ENCODE measurements at regions not wholly inside any gene's neighbourhood (a gene's known extent, or its start where the extent isn't known, plus 50 kb on each side); places are given as distances from the start of the nearest gene placed in this dataset.
"Not testable (repeated sequence)": the region's sequence is repeated elsewhere in the genome, so short reads cannot be mapped to it uniquely, and the experiment has no call there.

DNA sequence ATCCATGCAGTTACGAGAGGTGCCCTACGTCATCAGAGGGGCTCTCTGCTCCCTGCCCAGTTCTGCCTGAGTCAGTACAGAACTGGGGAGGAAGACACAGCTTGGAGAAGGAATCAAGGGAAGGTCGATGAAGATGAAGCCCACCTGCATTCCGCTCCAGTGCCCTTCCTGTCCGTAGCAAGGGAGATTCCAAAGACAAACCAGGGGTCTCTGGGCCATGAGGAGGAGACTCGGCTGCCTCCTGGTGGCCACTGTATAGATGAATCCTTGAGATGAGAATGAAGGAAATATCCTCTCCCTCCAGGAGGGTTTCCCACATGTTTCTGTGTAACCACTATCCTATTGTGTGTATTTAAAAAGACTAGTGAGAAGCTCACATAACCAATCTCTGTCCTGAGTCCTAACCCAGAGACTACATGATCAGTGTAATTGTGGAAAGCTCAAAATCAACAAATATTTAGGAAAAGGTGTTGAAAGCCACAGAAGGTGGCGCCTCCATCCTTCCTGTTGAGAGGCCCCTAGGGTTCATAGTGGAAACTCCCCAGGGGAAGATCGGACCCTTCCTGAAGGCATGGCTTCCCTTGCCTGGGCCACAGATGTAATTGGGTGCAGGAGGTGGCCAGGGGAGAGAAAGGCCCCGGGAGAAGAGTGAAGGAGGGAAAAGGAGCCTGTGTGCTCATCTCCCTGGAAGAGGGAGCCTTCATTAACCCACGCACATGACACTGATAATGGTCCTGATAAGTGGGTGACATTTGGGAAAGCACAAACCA is 67.0 kb upstream of the LYZL2 start:
- DNase-seq: not testable (repeated sequence)

DNA sequence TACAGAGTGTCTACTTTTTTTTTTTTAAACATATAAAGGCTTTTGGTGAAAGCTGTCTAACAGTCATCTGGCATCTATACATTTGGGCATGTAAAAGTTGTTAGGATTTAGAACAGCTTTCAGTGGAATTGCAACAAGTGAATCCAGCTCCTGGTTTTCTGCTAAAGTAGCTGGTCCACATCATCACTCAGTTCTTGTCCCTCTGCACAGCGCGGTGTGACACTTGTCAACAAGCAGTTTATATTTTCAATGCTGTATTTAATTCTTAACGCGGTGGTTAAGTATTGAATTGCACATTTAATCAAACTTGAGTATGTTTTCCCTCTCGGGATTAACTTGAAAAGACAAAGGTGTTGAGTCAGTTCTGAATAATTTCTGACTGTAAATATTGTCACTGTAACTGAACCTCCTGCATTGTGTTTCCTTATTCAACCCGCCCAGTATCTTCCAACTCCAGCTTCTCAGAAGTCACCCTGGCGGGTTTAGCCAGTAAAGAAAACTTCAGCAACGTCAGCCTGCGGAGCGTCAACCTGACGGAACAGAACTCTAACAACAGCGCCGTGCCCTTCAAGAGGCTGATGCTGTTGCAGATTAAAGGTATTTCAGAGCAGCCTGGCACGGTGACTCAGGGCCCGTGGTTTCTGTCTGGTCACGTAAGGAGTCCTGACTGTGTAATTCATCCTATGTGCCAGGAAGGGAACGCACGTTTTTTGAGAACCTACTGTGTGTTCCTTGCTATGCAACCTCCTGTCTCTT is 66.1 kb upstream of the LYZL2 start:
- DNase-seq: peak; percentile 58

GRCh38 chr10:30694518-30695228 is 65.1 kb upstream of the LYZL2 start:
- DNase-seq: no peak

- peak; percentile 71 for DNase-seq
These were observed 62.1 kb upstream of the LYZL2 start for GRCh38 chr10:30691639-30692015.

- not testable (repeated sequence) for DNase-seq
These were observed 61.5 kb upstream of the LYZL2 start for GRCh38 chr10:30690948-30691638.

GRCh38 chr10:30688456-30688855 is 58.9 kb upstream of the LYZL2 start:
- no peak for DNase-seq

DNA sequence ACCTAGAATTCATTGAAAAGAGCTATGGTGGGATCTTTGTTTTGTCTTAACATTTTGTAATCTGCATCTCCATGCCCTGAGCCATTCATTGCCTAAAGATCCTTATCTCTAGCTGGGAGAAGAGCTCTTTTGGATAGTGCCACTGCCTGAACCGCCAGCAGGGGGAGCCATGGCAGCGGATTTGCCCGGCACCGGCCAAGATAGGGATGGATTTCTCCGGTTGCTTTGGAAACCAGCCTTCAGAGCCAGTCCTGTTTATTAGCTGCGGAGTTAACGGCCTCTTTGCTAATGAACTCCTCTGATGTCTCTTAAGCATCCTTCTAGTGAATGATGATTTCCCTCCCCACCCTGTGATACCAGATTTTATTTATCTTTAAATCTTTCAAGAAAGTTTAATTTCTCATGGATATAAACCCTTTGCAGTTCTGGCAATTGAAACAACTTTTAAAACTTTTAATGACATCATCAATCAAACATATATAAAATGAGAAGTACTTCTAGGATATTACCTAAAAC is 58.2 kb upstream of the LYZL2 start:
- DNase-seq: peak; percentile 79

DNA sequence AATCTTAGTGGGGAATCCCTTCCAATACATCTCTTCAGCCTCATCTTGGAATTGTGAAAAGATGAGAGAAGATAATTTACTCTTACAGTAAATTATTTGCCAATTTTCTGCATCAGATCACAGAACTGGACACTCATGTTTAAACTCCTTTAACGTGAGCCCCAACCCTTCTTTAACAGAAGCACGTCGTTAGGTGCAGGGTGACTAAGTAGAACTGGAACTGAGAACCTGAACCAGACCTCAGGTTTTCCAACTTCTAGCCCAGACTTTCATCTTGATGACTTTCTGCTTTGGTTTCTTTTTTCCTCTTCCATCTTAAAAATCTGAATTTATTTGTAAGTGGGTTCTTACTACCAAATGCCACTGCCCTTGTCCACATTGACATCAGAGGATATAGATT is 57.2 kb upstream of the LYZL2 start:
- no peak for DNase-seq

DNA sequence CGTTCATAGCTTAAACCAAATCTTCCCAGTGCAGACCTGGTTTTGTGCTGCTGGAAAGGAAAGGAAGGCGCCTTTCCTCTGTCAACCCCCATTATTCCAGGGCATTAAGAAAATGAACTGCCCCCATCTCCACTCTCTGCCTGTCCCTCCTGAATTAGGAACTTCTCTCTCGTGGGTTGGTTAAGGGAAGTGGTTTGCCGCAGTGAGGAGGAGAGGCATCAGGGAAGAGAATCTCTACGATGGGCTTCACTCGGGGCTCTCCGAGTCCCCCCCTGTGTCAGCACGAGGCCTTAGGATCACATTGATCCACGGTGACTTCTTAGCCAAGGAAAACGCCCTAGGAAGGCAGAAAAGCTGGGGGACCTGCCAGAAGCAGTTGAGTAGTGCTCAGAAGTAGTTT is 53.9 kb upstream of the LYZL2 start:
- DNase-seq: no peak

DNA sequence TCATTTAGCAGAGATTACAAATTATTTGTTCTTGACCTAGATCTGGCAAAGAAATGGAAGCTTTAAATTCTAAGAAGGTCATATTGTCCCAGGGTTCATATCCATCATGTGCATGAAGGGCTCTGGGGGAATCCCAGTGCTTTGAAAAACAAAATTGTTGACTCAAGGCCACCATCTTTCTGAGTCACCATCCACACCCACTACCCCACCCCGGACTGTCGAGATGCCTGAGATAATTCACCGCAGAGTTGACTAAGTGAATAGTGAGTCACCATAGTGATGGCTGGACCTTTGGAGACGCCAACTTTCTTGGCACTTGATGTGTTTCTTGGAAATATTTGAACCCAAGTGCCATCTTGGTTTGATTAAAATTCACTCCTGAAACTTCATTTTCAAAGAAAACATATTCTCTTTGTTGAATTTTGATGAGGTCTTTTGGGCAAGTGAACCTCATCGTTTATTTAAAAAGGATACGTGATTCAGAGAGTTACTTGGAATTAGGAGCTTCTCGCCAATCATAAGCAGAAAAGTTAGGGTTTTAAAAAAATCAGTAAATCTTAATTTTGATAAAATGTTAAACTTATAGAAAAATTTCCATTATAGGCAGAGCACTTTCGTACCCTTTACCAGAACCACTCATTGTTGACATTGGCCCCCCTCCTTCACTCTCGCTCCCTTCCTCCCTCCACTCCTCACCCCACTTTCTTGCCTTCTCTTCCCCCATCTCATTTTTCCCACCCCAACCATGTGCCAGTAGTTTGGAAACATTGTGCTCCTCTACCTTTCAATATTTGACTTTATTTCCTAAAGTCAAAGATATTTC is 53.0 kb upstream of the LYZL2 start:
- DNase-seq: peak; percentile 97

DNA sequence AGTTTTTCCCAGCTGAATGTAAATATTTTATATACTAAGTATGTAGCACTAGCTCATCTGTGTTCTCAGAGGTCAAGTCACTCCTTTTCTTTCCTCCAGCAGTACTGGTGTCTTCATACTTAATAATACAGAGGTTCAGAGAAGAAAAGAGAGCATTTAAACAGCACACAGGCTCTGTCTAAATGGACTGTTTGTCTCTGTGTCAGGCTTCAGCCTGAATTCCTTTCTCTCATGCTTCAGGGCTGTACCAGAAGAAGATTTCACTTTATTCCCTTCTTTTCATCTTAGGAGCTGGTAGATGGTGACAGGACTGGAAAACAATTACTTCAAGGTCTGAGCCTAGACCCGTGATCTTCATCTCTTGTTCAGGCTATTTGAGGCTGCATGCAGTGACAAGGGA is 51.4 kb upstream of the LYZL2 start:
- no peak for DNase-seq
